HL-60/S4 (cell line): ENCODE measurements at regions not wholly inside any gene's neighbourhood (a gene's known extent, or its start where the extent isn't known, plus 50 kb on each side); places are given as distances from the start of the nearest gene placed in this dataset.

Experiments
- in situ Hi-C: fragments of 300-500 bp; cut with MboI; formaldehyde crosslinking; loops from 2 replicates; pipeline ENCODE4 v1.14.3; 2022; ENCODE audit warnings: low sequenced_read_pairs

GRCh38 chrX:98506907-98507306, 1623.2 kb downstream of the RPA4 start:
- in situ Hi-C loops, result no loop called here

GRCh38 chrX:98514032-98514431, 1630.3 kb downstream of the RPA4 start:
- in situ Hi-C loops, result no loop called here

GRCh38 chrX:98516120-98516519, 1632.4 kb downstream of the RPA4 start:
- in situ Hi-C loops, result no loop called here

GRCh38 chrX:98523026-98523425, 1639.3 kb downstream of the RPA4 start:
- in situ Hi-C loops, result no loop called here

- in situ Hi-C loops, result no loop called here
These were observed 1639.8 kb downstream of the RPA4 start for GRCh38 chrX:98523521-98523920.

- in situ Hi-C loops, result no loop called here
These were observed 1664.8 kb downstream of the RPA4 start for GRCh38 chrX:98548519-98548918.

- in situ Hi-C loops, result no loop called here
These were observed 1685.1 kb downstream of the RPA4 start for GRCh38 chrX:98568795-98569194.

- in situ Hi-C loops, result no loop called here
These were observed 1722.2 kb downstream of the RPA4 start for GRCh38 chrX:98605941-98606340.

GRCh38 chrX:98607739-98608138, 1724.0 kb downstream of the RPA4 start:
- in situ Hi-C loops, result no loop called here

- in situ Hi-C loops, result no loop called here
These were observed 1743.9 kb downstream of the RPA4 start for GRCh38 chrX:98627645-98628044.

GRCh38 chrX:98637451-98637850, 1753.7 kb downstream of the RPA4 start:
- in situ Hi-C loops, result no loop called here

- in situ Hi-C loops, result no loop called here
These were observed 1762.6 kb downstream of the RPA4 start for GRCh38 chrX:98646351-98646750.

- in situ Hi-C loops, result no loop called here
These were observed 1755.5 kb downstream of the PCDH19 start for GRCh38 chrX:98654565-98654964.
